ENCODE measurements at regions not wholly inside any gene's neighbourhood (a gene's known extent, or its start where the extent isn't known, plus 50 kb on each side); places are given as distances from the start of the nearest gene placed in this dataset.
"Not testable (repeated sequence)": the region's sequence is repeated elsewhere in the genome, so short reads cannot be mapped to it uniquely, and the experiment has no call there.

- not testable (repeated sequence) for DNase-seq
These were observed 320.7 kb upstream of the DPP6 start for GRCh38 chr7:153731504-153731903.

- not testable (repeated sequence) for DNase-seq
These were observed 308.8 kb upstream of the DPP6 start for GRCh38 chr7:153743434-153743833.

DNA sequence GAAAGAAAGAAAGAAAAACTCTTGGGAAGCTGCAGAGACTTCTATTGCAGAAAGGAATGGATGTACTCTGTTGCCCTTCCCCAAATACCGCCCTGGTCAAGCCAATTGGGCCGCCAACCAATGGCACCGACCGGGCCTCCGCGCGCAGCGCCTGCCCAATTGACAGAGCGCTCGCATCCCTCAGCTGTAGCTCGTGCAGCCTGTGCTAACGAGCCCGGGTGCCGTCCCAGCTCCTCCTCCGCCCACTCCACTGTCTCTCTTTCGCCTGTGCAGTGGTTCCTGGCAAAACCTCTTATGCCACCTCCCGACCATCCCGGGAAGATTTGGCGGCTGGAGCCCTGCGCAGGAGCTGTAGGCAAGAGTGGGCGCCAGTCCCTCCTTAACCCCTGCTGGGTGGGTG, 304.2 kb upstream of the DPP6 start:
- DNase-seq, result not testable (repeated sequence)

- DNase-seq, result not testable (repeated sequence)
These were observed 303.3 kb upstream of the DPP6 start for GRCh38 chr7:153748885-153749284.

GRCh38 chr7:153765869-153766268, 286.3 kb upstream of the DPP6 start:
- DNase-seq, result not testable (repeated sequence)

GRCh38 chr7:153766926-153767325, 285.3 kb upstream of the DPP6 start:
- not testable (repeated sequence) for DNase-seq

- no peak for DNase-seq
These were observed 279.2 kb upstream of the DPP6 start for GRCh38 chr7:153772966-153773365.

- not testable (repeated sequence) for DNase-seq
These were observed 275.3 kb upstream of the DPP6 start for GRCh38 chr7:153776940-153777339.

- not testable (repeated sequence) for DNase-seq
These were observed 254.8 kb upstream of the DPP6 start for GRCh38 chr7:153797363-153797762.

GRCh38 chr7:153808117-153808516, 244.1 kb upstream of the DPP6 start:
- DNase-seq, result no peak

- no peak for DNase-seq
These were observed 222.7 kb upstream of the DPP6 start for GRCh38 chr7:153829525-153829924.

- DNase-seq, result no peak
These were observed 220.0 kb upstream of the DPP6 start for GRCh38 chr7:153832160-153832559.

DNA sequence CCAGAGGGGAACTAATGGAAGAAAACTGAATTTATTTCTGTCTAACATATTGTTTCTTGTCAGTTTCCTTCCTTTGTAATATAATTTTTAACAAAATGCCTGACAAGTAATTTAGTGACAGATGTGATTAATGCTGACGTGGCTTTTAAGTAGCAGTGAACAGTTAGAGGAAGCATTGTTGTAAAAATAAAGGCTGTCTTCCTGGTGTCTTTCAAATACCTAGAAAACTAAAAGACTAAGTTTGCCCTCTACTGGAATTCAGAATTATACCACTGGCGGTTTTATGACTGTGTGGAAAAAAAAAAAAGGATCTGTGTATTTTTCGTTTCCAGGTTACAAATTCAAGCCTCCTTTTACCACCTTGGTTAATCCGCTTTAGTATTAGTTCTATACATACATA, 217.1 kb upstream of the DPP6 start:
- DNase-seq, result no peak

GRCh38 chr7:153835712-153836265, 216.4 kb upstream of the DPP6 start:
- no peak for DNase-seq

DNA sequence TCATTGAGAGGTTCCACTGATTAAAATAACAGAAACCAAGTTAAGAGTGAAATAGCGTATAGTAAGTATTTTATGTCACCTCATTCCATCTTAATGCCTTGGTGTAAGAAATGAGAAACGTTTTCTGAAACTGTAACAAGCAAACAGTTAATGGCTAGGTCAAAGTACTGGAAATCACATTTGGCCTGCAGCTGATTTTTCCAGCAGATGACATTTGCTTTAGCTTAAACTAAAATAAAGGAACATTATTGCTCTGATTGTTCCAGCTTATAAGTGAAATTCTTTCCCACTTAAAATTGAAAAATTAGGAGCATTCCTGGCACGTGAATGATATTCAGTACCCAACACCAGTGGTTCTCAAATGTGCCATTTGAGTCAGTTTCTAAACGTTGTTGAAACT, 213.6 kb upstream of the DPP6 start:
- DNase-seq, result no peak

DNA sequence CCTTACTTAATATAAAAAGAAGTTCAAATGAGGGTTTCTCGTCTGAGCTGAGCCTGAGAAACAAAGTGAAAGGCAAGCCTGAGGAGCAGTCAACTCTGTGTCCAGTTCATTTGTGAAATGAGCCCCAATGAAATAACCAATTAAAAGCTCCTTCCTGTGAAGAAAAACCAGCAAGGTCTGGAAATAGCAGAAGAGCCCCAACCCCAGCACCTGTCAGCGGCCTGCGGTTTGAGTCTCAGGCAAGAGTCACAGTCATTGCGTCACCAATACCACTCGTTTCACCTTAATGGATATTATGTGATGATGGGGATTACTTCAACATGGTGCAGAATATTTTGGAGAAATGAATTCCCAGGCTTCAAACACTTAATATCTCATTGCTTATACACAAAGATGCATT, 211.3 kb upstream of the DPP6 start:
- DNase-seq, result no peak

DNA sequence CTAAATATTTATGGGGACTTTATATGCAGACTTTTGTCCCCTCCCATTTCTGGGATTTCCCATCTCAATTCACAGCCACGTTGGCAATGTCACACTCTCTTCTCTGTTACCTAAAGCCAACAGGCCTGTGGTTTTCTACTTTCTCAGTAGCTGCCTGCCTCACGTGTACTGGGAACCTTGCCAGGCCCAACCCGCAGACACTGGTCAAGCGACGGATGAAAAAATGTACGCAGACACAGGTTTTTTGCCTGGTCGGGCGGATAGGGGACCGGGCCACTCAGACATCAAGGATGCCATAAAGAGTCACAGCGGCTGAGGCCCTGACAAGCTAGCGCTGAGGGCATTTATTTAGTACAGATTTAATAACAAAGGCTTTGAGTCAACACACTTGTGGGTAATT, 204.4 kb upstream of the DPP6 start:
- no peak for DNase-seq

DNA sequence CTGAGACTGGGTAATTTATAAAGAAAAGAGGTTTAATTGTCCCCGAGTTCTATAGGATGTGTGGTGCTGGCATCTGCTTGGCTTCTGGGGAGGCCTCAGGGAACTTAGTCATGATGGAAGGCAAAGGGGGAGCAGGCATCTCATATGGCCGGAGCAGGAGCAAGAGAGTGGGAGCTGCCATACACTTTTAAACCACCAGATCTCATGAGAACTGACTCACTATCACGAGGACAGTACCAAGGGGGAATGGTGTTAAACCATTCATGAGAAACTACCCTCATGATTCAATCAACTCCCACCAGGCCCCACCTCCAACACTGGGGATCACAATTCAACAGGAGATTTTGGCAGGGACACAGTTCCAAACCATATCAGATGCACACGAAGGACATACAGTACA, 199.9 kb upstream of the DPP6 start:
- no peak for DNase-seq

DNA sequence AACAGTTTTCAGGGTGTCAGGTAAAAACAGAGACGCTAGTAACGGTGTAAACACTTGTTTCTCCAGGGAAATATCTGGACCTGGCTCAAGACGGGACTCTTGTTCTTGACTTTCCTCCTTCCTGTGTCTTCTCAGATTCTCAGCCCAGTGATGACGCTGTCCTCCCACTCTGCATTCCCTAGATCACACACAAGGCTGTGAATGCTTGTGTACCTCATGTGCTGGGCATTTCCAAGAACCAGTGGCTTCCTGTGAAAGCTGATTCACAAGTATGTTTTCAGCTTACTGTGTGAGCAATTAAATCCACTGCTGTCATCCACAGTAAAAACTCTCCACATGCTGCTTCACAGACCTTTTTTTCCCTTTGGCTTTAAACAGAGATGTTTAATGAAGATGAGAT, 193.8 kb upstream of the DPP6 start:
- DNase-seq, result no peak

DNA sequence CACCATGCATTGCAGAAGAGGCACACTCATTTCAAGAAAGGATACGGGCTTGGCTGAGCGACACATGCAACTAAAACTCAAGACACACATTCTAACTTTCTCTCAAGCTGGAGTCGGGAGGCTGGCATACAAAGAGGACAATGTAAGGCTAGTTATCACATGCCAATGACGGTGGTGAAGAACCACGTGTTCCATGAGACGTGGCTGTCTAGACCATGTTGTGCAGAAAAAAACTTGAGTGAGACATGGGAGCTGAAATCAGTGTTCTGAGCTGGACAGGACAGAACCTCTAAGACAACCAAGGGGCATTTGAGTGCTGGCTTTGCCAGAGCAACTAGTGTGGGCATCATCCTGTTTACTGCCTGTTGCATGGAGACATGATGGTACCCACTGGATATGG, 193.0 kb upstream of the DPP6 start:
- DNase-seq, result no peak

- DNase-seq, result peak; percentile 59
These were observed 165.4 kb upstream of the DPP6 start for GRCh38 chr7:153886506-153887441.

DNA sequence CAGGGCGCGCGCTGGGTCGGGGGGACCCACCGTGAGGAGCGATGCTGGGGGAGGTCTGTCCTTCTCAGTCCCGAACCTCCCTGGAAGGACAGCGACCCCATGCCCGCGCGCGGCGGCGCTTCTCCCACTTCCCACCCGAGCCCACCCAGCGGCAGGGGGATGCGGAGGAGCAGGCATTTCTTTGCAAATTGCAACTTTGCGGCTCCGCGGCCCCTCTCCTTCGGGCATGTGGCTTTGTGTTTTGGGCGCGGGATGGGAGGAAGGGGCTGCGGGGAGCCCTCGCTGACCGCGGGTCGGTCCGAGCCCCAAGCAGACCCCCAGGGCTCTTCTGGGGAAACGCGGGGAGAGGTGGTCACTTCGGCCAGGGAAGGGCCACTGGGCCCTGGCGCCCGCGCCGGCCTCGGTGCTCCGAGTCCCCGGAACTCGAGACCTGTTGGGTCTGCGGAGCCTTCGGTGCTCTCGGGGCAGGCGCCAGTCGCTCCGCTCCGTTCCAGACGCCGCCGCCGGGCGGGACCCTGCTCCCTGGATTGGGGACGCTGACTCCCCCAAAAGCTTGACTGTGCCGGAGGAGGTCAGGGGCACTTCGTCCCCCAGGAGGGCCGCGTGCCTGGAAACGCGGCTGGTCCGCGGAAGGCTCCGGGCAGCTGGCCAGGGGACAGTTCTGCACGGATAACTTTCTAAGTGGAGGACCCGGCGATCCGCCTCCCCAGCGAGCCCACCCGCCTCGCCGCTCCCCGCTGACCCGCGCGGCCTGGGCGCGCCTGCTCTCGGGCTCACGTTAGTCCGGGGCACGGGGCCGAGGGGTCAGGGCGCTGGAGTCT, 164.2 kb upstream of the DPP6 start:
- peak; percentile 34 for DNase-seq

GRCh38 chr7:153891990-153892389, 160.2 kb upstream of the DPP6 start:
- no peak for DNase-seq

GRCh38 chr7:153902862-153903261, 149.3 kb upstream of the DPP6 start:
- no peak for DNase-seq
